GM23338 (cell line): ENCODE measurements at regions not wholly inside any gene's neighbourhood (a gene's known extent, or its start where the extent isn't known, plus 50 kb on each side); places are given as distances from the start of the nearest gene placed in this dataset.

Experiments
- CTCF ChIP-seq, 2 experiments: fragments of 200-600 bp in 1 of 2; sonication (generic) in 1 of 2; conservative IDR thresholded peaks; 2 replicates each; pipeline versions ENCODE4 v1.5.1 to v1.6.1; 2016 to 2017; ENCODE audit warnings: antibody characterized with exemption in 2 of 2, low read depth in 2 of 2, mild to moderate bottlenecking in 2 of 2, moderate library complexity in 1 of 2
- EZH2 ChIP-seq: fragments of 200-600 bp; sonication (generic); IDR thresholded peaks from one replicate; pipeline ENCODE4 v1.8.0; 2017; ENCODE audit warnings: antibody characterized with exemption, mild to moderate bottlenecking, low read depth; ENCODE audit not compliant: unreplicated experiment
- JUNB ChIP-seq: IDR thresholded peaks from one replicate; pipeline ENCODE4 v1.6.1; 2016; ENCODE audit warnings: antibody characterized with exemption; ENCODE audit not compliant: unreplicated experiment
- POLR2AphosphoS5 ChIP-seq: IDR thresholded peaks from 2 replicates; pipeline ENCODE4 v1.6.1; 2016; ENCODE audit warnings: antibody characterized with exemption, low read depth
- REST ChIP-seq: IDR thresholded peaks from one replicate; pipeline ENCODE4 v1.6.1; 2018; ENCODE audit warnings: antibody characterized with exemption; ENCODE audit not compliant: unreplicated experiment
- ZNF331 ChIP-seq: fragments of 250-450 bp; sonication (Bioruptor Pico); IDR thresholded peaks from 2 replicates; pipeline ENCODE4 v1.5.0; 2020; ENCODE audit warnings: low read depth, mild to moderate bottlenecking, moderate library complexity

- no peak for TF ChIP-seq POLR2AphosphoS5
- TF ChIP-seq CTCF (conservative IDR thresholded peaks at IDR 0.05; ENCODE audit: low read depth in 2 of 2) = no peak
- TF ChIP-seq EZH2 = no peak
- TF ChIP-seq REST = no peak
- no peak for TF ChIP-seq ZNF331 (CRISPR knock-in tag)
- no peak for TF ChIP-seq JUNB
Measured at GRCh38 chr2:64792995-64793639, 139.4 kb upstream of the SERTAD2 start.
